GM18873 (cell line): ENCODE measurements at regions not wholly inside any gene's neighbourhood (a gene's known extent, or its start where the extent isn't known, plus 50 kb on each side); places are given as distances from the start of the nearest gene placed in this dataset.

Experiments
- ATAC-seq: cut with Tn5 transposase; IDR thresholded peaks from one replicate; pipeline ENCODE4 v1.9.1; 2021; ENCODE audit warnings: mild to moderate bottlenecking, moderate library complexity, moderate number of reproducible peaks; ENCODE audit not compliant: unreplicated experiment, low FRiP score

GRCh38 chr3:174639406-174639805, 219.7 kb upstream of the NAALADL2 start:
- ATAC-seq, result no peak

- ATAC-seq, result no peak
Observed at GRCh38 chr3:174639970-174640369, 219.2 kb upstream of the NAALADL2 start.

- ATAC-seq, result no peak
Observed at GRCh38 chr3:174640932-174641331, 218.2 kb upstream of the NAALADL2 start.

- no peak for ATAC-seq
Observed at GRCh38 chr3:174644287-174644686, 214.8 kb upstream of the NAALADL2 start.

GRCh38 chr3:174651951-174652350, 207.2 kb upstream of the NAALADL2 start:
- ATAC-seq, result no peak

GRCh38 chr3:174659511-174659910, 199.6 kb upstream of the NAALADL2 start:
- no peak for ATAC-seq

- no peak for ATAC-seq
Observed at GRCh38 chr3:174662653-174663052, 196.5 kb upstream of the NAALADL2 start.

- no peak for ATAC-seq
Observed at GRCh38 chr3:174667386-174667785, 191.7 kb upstream of the NAALADL2 start.

GRCh38 chr3:174675406-174675805, 183.7 kb upstream of the NAALADL2 start:
- ATAC-seq, result no peak

GRCh38 chr3:174681784-174682183, 177.3 kb upstream of the NAALADL2 start:
- no peak for ATAC-seq

- no peak for ATAC-seq
Observed at GRCh38 chr3:174685796-174686195, 173.3 kb upstream of the NAALADL2 start.

GRCh38 chr3:174697310-174697709, 161.8 kb upstream of the NAALADL2 start:
- ATAC-seq, result no peak

GRCh38 chr3:174700736-174701135, 158.4 kb upstream of the NAALADL2 start:
- no peak for ATAC-seq

GRCh38 chr3:174710612-174711011, 148.5 kb upstream of the NAALADL2 start:
- no peak for ATAC-seq

GRCh38 chr3:174715386-174715785, 143.7 kb upstream of the NAALADL2 start:
- no peak for ATAC-seq

- no peak for ATAC-seq
Observed at GRCh38 chr3:174716956-174717505, 142.1 kb upstream of the NAALADL2 start.

- no peak for ATAC-seq
Observed at GRCh38 chr3:174720717-174721116, 138.4 kb upstream of the NAALADL2 start.

GRCh38 chr3:174725303-174725702, 133.8 kb upstream of the NAALADL2 start:
- ATAC-seq, result no peak

- ATAC-seq, result no peak
Observed at GRCh38 chr3:174737966-174738365, 121.2 kb upstream of the NAALADL2 start.

- no peak for ATAC-seq
Observed at GRCh38 chr3:174749143-174749542, 110.0 kb upstream of the NAALADL2 start.

GRCh38 chr3:174755833-174756829, 103.0 kb upstream of the NAALADL2 start:
- no peak for ATAC-seq

- ATAC-seq, result no peak
Observed at GRCh38 chr3:174758943-174759342, 100.2 kb upstream of the NAALADL2 start.
